SH-SY5Y (cell line): ENCODE measurements at regions not wholly inside any gene's neighbourhood (a gene's known extent, or its start where the extent isn't known, plus 50 kb on each side); places are given as distances from the start of the nearest gene placed in this dataset.

Source experiments
- GATA2 ChIP-seq: IDR thresholded peaks from 2 replicates; pipeline ENCODE4 v1.6.1; 2011; ENCODE audit warnings: mild to moderate bottlenecking, low read depth, low read length
- GATA3 ChIP-seq: IDR thresholded peaks from 2 replicates; pipeline ENCODE4 v1.6.1; 2011; ENCODE audit warnings: low read depth, mild to moderate bottlenecking, low read length, moderate library complexity

DNA sequence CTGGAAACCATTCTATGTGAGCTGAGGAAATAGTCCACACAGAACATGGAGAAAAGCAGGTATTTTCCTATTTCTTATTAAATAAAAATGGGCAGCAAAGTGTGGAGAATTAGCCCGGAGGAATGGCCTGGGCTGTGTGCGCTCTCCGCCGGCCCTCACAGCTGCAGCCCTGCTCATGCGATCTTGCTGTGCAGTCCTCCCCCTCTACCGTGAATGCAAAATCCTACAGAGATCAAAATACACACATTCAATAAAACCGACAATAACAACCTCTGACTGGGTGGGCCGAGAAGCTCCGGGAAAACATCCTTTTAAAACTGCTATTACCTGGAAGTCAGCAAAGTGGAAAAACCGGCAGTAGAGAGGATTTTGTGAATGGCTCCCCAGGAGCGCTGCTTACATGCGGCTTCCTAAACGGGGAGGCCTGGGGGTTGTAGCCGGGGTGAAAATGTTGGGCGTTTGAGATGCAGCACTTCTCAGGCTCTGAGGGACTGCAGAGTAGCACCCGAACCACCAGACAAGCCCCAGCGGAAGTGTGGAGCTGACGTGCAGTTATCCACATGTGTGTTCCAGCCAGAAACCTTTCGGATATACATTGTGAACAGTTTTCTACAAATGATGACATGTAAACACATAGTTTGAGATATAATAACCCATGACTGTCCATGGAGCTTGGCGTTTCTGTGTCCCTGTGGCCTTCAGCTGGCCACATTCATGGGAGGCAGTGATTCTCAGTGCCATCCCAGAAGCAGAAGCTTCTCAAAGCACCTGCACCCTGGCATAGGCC lies 94.2 kb upstream of the ALKAL2 start:
- TF ChIP-seq GATA2 (no peak), GATA3 (no peak)
